HCT116 (cell line): ENCODE measurements at regions not wholly inside any gene's neighbourhood (a gene's known extent, or its start where the extent isn't known, plus 50 kb on each side); places are given as distances from the start of the nearest gene placed in this dataset.

Source experiments
- ATAC-seq: fragments of 200-7000 bp; cut with Tn5 transposase; 2 replicates; pipeline ENCODE4 v1.9.1; 2020; ENCODE audit warnings: mild to moderate bottlenecking, moderate library complexity
- BruUV-seq: library from RNA; stranded (reverse); fragments of 400-500 nt; replicated peaks from 2 replicates; lab custom pipeline; 2021; lab: Mats Ljungman, UMichigan
- CTCF ChIA-PET: fragments of 300-600 bp; sonication (Branson Sonifier 250); formaldehyde crosslinking; loops from one replicate; lab custom pipeline; 2021; ENCODE audit warnings: antibody characterized with exemption; lab: Charles Lee
- POLR2A ChIA-PET: fragments of 300-600, 350-600 bp; sonication (Branson Sonifier 250); formaldehyde crosslinking; loops from one replicate; lab custom pipeline; 2021; ENCODE audit warnings: antibody characterized with exemption; lab: Charles Lee
- RAD21 ChIA-PET, 2 experiments: fragments of 300-600 bp; sonication (Branson Sonifier 250); formaldehyde crosslinking; loops; one replicate each; lab custom pipeline; 2023; ENCODE audit warnings: low total read pairs in 2 of 2; ENCODE audit not compliant: uncharacterized antibody in 2 of 2, unreplicated experiment in 2 of 2, low non-redundant PET in 1 of 2; lab: Charles Lee
- DNase-seq: peaks from one replicate; pipeline ENCODE4 v3.0.0-alpha.2; 2010; ENCODE audit warnings: low read depth, low spot score
- H2AFZ ChIP-seq: fragments of 200-600 bp; shearing (Covaris generic), sonication (generic); 2 replicates; pipeline ENCODE4 v1.6.1; 2017; ENCODE audit warnings: low read depth, mixed run types, mixed read lengths, antibody characterized with exemption, low read length; ENCODE audit not compliant: poor library complexity, severe bottlenecking
- H3K27ac ChIP-seq: 2 replicates; pipeline ENCODE4 v1.5.1; 2012; ENCODE audit warnings: low read depth, low read length
- H3K27me3 ChIP-seq: fragments of 200-600 bp; sonication (generic); 2 replicates; pipeline ENCODE4 v1.6.1; 2016; ENCODE audit warnings: mixed run types, low read length, mixed read lengths; ENCODE audit not compliant: insufficient read depth
- H3K36me3 ChIP-seq, 2 experiments: fragments of 200-500 bp in 1 of 2; fragments of 200-600 bp in 1 of 2; sonication (Bioruptor generic) in 1 of 2; sonication (generic) in 1 of 2; 2 replicates each; pipeline versions ENCODE4 v1.5.1 to v1.6.1; 2014 to 2016; ENCODE audit warnings: low read length in 2 of 2, inconsistent platforms in 1 of 2, mixed read lengths in 1 of 2, mixed run types in 1 of 2; ENCODE audit not compliant: insufficient read depth in 2 of 2, control insufficient read depth in 1 of 2
- H3K4me1 ChIP-seq, 2 experiments: fragments of 200-600 bp in 1 of 2; sonication (generic) in 1 of 2; 2 replicates each; pipeline versions ENCODE4 v1.5.1 to v1.6.1; 2012 to 2017; ENCODE audit warnings: low read length in 2 of 2, inconsistent platforms in 1 of 2, mild to moderate bottlenecking in 1 of 2, mixed read lengths in 1 of 2, mixed run types in 1 of 2, moderate library complexity in 1 of 2; ENCODE audit not compliant: insufficient read depth in 2 of 2, control insufficient read depth in 1 of 2
- H3K4me2 ChIP-seq: fragments of 200-600 bp; sonication (generic); 2 replicates; pipeline ENCODE4 v1.6.1; 2017; ENCODE audit warnings: mixed run types, low read length, mixed read lengths
- H3K4me3 ChIP-seq, 2 experiments: fragments of 200-600 bp in 1 of 2; sonication (generic) in 1 of 2; replicated peaks in 1 of 2; 2 replicates each; pipeline ENCODE4 v1.5.1; 2011 to 2016; ENCODE audit warnings: low read length in 2 of 2, control low read depth in 1 of 2, low read depth in 1 of 2, mild to moderate bottlenecking in 1 of 2, mixed read lengths in 1 of 2, mixed run types in 1 of 2
- H3K79me2 ChIP-seq: fragments of 200-600 bp; sonication (generic); 2 replicates; pipeline ENCODE4 v1.6.1; 2017; ENCODE audit warnings: mild to moderate bottlenecking, mixed run types, low read length, moderate library complexity, mixed read lengths; ENCODE audit not compliant: insufficient read depth
- H3K9ac ChIP-seq: fragments of 200-600 bp; sonication (generic); 2 replicates; pipeline ENCODE4 v1.6.1; 2016; ENCODE audit warnings: low read length, mixed read lengths
- H3K9me2 ChIP-seq: fragments of 200-600 bp; sonication (generic), shearing (Covaris generic); 2 replicates; pipeline ENCODE4 v1.6.1; 2017; ENCODE audit warnings: mixed run types, mild to moderate bottlenecking, moderate library complexity; ENCODE audit not compliant: insufficient read depth
- H3K9me3 ChIP-seq, 2 experiments: fragments of 200-500 bp in 1 of 2; fragments of 200-600 bp in 1 of 2; sonication (Bioruptor generic) in 1 of 2; sonication (generic) in 1 of 2; 2 replicates each; pipeline ENCODE4 v1.6.1; 2014 to 2017; ENCODE audit warnings: low read length in 2 of 2, mixed read lengths in 2 of 2, inconsistent platforms in 1 of 2, low read depth in 1 of 2, mild to moderate bottlenecking in 1 of 2, mixed run types in 1 of 2, moderate library complexity in 1 of 2; ENCODE audit not compliant: control insufficient read depth in 1 of 2, insufficient read depth in 1 of 2
- H4K20me1 ChIP-seq: fragments of 200-600 bp; sonication (generic), shearing (Covaris generic); 2 replicates; pipeline ENCODE4 v1.6.1; 2017; ENCODE audit warnings: mixed run types, mild to moderate bottlenecking, moderate library complexity; ENCODE audit not compliant: insufficient read depth
- CTCF ChIP-seq, 3 experiments: fragments of 200-600 bp in 1 of 3; sonication (generic) in 1 of 3; IDR thresholded peaks in 2 of 3; conservative IDR thresholded peaks in 1 of 3; 2 replicates each; pipeline ENCODE4 v1.5.1; 2012 to 2017; ENCODE audit warnings: low read depth in 2 of 3, low read length in 2 of 3, antibody characterized with exemption in 1 of 3, borderline replicate concordance in 1 of 3, control low read depth in 1 of 3, mild to moderate bottlenecking in 1 of 3, mixed read lengths in 1 of 3, mixed run types in 1 of 3, moderate library complexity in 1 of 3; ENCODE audit not compliant: insufficient read depth in 1 of 3
- EGR1 ChIP-seq: IDR thresholded peaks from 2 replicates; pipeline ENCODE4 v1.6.1; 2012; ENCODE audit warnings: low read depth
- ELF1 ChIP-seq: IDR thresholded peaks from 2 replicates; pipeline ENCODE4 v1.6.1; 2012; ENCODE audit warnings: low read depth, borderline replicate concordance
- EZH2phosphoT487 ChIP-seq: fragments of 200-600 bp; IDR thresholded peaks from 2 replicates; pipeline ENCODE4 v1.6.1; 2018; ENCODE audit warnings: antibody characterized with exemption, borderline replicate concordance
- FOSL1 ChIP-seq: IDR thresholded peaks from 2 replicates; pipeline ENCODE4 v1.6.1; 2012; ENCODE audit warnings: low read depth
- JUND ChIP-seq: IDR thresholded peaks from 2 replicates; pipeline ENCODE4 v1.6.1; 2012
- MAX ChIP-seq: IDR thresholded peaks from 2 replicates; pipeline ENCODE4 v1.6.1; 2012
- POLR2A ChIP-seq: IDR thresholded peaks from 2 replicates; pipeline ENCODE4 v1.7.0; 2011; ENCODE audit warnings: borderline replicate concordance; ENCODE audit not compliant: insufficient read depth, insufficient read length; ENCODE audit errors: extremely low read depth
- POLR2AphosphoS5 ChIP-seq: IDR thresholded peaks from 2 replicates; pipeline ENCODE4 v1.6.1; 2011; ENCODE audit warnings: mild to moderate bottlenecking, low read depth, low read length, moderate library complexity
- REST ChIP-seq: IDR thresholded peaks from 2 replicates; pipeline ENCODE4 v1.6.1; 2012; ENCODE audit warnings: low read depth
- SIN3A ChIP-seq: IDR thresholded peaks from 2 replicates; pipeline ENCODE4 v1.6.1; 2012; ENCODE audit warnings: low read depth
- SRF ChIP-seq: IDR thresholded peaks from 2 replicates; pipeline ENCODE4 v1.6.1; 2012; ENCODE audit warnings: low read depth
- TCF7L2 ChIP-seq: IDR thresholded peaks from 2 replicates; pipeline ENCODE4 v1.7.0; 2011; ENCODE audit warnings: borderline replicate concordance, inconsistent platforms; ENCODE audit not compliant: insufficient read depth, insufficient read length; ENCODE audit errors: extremely low read depth
- YY1 ChIP-seq: IDR thresholded peaks from 2 replicates; pipeline ENCODE4 v1.6.1; 2011; ENCODE audit warnings: low read length, low read depth, moderate library complexity, mild to moderate bottlenecking; ENCODE audit not compliant: insufficient replicate concordance; ENCODE audit errors: extremely low read depth
- ZFX ChIP-seq: fragments of 450-650 bp; IDR thresholded peaks from 2 replicates; pipeline ENCODE4 v1.6.1; 2017
- ZNF274 ChIP-seq: fragments of 200-500 bp; sonication (Bioruptor generic); IDR thresholded peaks from 2 replicates; pipeline ENCODE4 v1.6.1; 2014; ENCODE audit warnings: mild to moderate bottlenecking, low read depth, low read length, inconsistent platforms
- intact Hi-C: fragments of 100-400 bp; cut with micrococcal nuclease; formaldehyde crosslinking; loops from 2 replicates; pipeline ENCODE4 v1.10.0; 2022
- TF ChIP-seq, protein P1 (sequence below): IDR thresholded peaks from 2 replicates; pipeline ENCODE4 v1.6.1; 2011; ENCODE audit warnings: mild to moderate bottlenecking, low read length, moderate library complexity; ENCODE audit not compliant: insufficient replicate concordance; ENCODE audit errors: extremely low read depth

GRCh38 chr6:21984561-21984960, 312.3 kb downstream of the PRL start:
- H3K4me3 ChIP-seq, result no peak overlapping the region
- H3K4me1 ChIP-seq, result peaks cover 7 to 16% of the 10 kb centered on the region in 2 experiments
- DNase-seq (no peak), ATAC-seq (no peak)
- ChIA-PET POLR2A (no interaction called here), RAD21 (no interaction called here), CTCF (no interaction called here)
- H2AFZ ChIP-seq, result no peak overlapping the region
- intact Hi-C loops, result no loop called here
- TF ChIP-seq SIN3A, result no peak
- TF ChIP-seq ZNF274, result no peak
- TF ChIP-seq POLR2AphosphoS5, result no peak
- no peak for TF ChIP-seq ZFX
- no peak for TF ChIP-seq MAX
- TF ChIP-seq REST, result no peak
- no peak for TF ChIP-seq POLR2A
- TF ChIP-seq CTCF (IDR thresholded peaks at IDR 0.05 in 2 of 3, conservative IDR thresholded peaks at IDR 0.05 in 1 of 3; ENCODE audit: borderline replicate concordance in 1 of 3, insufficient read depth in 1 of 3, low read depth in 2 of 3, low read length in 2 of 3), result no peak
- TF ChIP-seq, protein P1, sequence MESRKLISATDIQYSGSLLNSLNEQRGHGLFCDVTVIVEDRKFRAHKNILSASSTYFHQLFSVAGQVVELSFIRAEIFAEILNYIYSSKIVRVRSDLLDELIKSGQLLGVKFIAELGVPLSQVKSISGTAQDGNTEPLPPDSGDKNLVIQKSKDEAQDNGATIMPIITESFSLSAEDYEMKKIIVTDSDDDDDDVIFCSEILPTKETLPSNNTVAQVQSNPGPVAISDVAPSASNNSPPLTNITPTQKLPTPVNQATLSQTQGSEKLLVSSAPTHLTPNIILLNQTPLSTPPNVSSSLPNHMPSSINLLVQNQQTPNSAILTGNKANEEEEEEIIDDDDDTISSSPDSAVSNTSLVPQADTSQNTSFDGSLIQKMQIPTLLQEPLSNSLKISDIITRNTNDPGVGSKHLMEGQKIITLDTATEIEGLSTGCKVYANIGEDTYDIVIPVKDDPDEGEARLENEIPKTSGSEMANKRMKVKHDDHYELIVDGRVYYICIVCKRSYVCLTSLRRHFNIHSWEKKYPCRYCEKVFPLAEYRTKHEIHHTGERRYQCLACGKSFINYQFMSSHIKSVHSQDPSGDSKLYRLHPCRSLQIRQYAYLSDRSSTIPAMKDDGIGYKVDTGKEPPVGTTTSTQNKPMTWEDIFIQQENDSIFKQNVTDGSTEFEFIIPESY, result no peak
- TF ChIP-seq JUND, result no peak
- no peak for TF ChIP-seq TCF7L2
- TF ChIP-seq EZH2phosphoT487, result no peak
- no peak for TF ChIP-seq ELF1
- TF ChIP-seq FOSL1, result no peak
- no peak for TF ChIP-seq SRF
- no peak for TF ChIP-seq EGR1
- no peak for TF ChIP-seq YY1
- H3K4me2 ChIP-seq, result no peak overlapping the region
- no peaks in the 10 kb centered on the region for H3K79me2 ChIP-seq
- H3K27ac ChIP-seq, result no peak overlapping the region
- no peaks in the 10 kb centered on the region for H3K36me3 ChIP-seq
- H3K9me3 ChIP-seq, result no peaks in the 10 kb centered on the region
- no peaks in the 10 kb centered on the region for H3K27me3 ChIP-seq
- no peaks in the 10 kb centered on the region for H4K20me1 ChIP-seq
- no peak overlapping the region for H3K9ac ChIP-seq
- no peaks in the 10 kb centered on the region for H3K9me2 ChIP-seq
- no TSS peak for BruUV-seq
